DOHH2 (cell line): ENCODE measurements at regions not wholly inside any gene's neighbourhood (a gene's known extent, or its start where the extent isn't known, plus 50 kb on each side); places are given as distances from the start of the nearest gene placed in this dataset.

Experiments used
- CTCF ChIP-seq: fragments of 200-600 bp; sonication (generic); IDR thresholded peaks from one replicate; pipeline ENCODE4 v1.5.1; 2014; ENCODE audit warnings: antibody characterized with exemption, mild to moderate bottlenecking, low read depth, low read length; ENCODE audit not compliant: poor library complexity, severe bottlenecking
- EZH2phosphoT487 ChIP-seq: fragments of 200-600 bp; sonication (generic); IDR thresholded peaks from 2 replicates; pipeline ENCODE4 v1.6.1; 2017; ENCODE audit warnings: borderline replicate concordance, mild to moderate bottlenecking, antibody characterized with exemption, low read length, moderate library complexity, mixed read lengths

GRCh38 chr17:79322211-79323123 lies 247.8 kb downstream of the ENGASE start:
- no peak for TF ChIP-seq CTCF
- no peak for TF ChIP-seq EZH2phosphoT487
